NCI-H69 (cell line): ENCODE measurements at regions not wholly inside any gene's neighbourhood (a gene's known extent, or its start where the extent isn't known, plus 50 kb on each side); places are given as distances from the start of the nearest gene placed in this dataset.

Experiments used
- DNase-seq: peaks from one replicate; lab custom pipeline; 2025; lab: John Stamatoyannopoulos, UW

GRCh38 chr5:133688391-133688790 is 76.0 kb upstream of the FSTL4 start:
- no peak for DNase-seq

- peak; percentile 27 for DNase-seq
Observed at GRCh38 chr5:133687212-133688061, 75.1 kb upstream of the FSTL4 start.

DNA sequence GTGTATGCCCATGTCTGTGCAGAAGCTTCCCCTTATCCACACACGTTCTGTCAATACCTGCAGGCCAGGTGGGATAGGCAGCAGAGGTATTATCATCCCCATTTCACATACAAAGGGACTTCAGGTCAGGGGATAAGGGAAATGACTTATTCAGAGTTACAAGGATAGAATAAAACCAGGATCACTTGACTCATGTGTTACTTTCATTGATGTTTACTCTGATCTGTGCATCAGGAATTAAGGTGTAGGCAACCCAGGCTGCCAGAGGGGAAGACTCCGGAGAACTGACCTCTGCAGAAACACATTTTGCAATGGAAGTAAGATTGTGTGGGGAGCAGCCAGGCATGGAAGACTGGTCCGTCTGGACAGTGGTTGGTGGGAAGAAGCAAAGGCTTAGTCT is 74.2 kb upstream of the FSTL4 start:
- no peak for DNase-seq

DNA sequence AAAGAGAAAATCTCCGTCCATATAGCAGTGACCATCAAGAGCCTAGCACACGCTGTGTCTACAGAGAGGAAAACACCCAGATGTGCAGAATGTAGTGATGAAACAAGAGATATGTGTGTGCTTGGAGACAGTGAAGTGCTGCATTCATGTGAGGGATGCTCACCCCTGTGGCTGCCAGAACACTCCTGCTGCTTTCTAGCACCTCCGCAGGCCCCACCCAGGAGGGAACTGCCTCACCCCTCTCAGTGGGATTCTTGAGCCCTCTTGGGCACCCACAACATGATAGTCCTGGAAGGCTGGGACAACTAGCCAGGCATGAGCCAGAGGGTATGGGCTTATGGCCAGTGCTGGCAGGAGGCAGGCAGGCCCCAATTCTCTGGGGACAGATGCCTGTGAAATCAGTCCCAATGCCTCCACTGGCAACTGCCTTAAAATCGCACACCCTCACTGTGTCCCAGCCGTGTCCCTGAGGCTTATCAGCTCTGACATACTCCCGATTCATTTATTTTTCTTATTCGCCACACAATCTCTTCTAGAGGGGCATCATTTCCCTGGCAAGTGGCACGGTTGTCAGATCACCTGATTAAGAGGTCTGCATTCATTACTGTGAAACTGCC is 73.2 kb upstream of the FSTL4 start:
- peak; percentile 41 for DNase-seq

- no peak for DNase-seq
Observed at GRCh38 chr5:133683646-133684596, 71.6 kb upstream of the FSTL4 start.

DNA sequence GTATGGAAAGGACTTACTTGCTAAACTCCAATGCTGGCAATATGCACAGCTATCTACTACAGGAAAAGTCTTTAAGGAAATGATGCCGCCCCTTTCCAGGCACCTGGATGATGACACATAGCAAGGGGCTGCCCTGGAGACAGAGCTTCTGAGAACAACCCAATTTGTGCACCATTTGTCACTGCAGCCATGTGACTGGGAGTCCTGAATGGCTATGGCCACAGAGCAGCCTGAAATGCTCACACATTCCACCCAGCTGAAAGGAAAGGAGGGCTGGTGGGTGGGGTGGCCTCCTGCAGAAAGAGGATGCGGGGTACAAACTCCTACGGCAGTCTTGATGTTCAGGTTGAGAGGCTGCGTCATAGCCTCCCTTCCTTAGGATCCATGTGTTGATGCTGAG is 70.1 kb upstream of the FSTL4 start:
- no peak for DNase-seq

- DNase-seq: peak; percentile 35
Observed at GRCh38 chr5:133681896-133682295, 69.6 kb upstream of the FSTL4 start.

- DNase-seq: no peak
Observed at GRCh38 chr5:133680830-133681565, 68.7 kb upstream of the FSTL4 start.

- DNase-seq: peak; percentile 61
Observed at GRCh38 chr5:133679534-133679933, 67.2 kb upstream of the FSTL4 start.

DNA sequence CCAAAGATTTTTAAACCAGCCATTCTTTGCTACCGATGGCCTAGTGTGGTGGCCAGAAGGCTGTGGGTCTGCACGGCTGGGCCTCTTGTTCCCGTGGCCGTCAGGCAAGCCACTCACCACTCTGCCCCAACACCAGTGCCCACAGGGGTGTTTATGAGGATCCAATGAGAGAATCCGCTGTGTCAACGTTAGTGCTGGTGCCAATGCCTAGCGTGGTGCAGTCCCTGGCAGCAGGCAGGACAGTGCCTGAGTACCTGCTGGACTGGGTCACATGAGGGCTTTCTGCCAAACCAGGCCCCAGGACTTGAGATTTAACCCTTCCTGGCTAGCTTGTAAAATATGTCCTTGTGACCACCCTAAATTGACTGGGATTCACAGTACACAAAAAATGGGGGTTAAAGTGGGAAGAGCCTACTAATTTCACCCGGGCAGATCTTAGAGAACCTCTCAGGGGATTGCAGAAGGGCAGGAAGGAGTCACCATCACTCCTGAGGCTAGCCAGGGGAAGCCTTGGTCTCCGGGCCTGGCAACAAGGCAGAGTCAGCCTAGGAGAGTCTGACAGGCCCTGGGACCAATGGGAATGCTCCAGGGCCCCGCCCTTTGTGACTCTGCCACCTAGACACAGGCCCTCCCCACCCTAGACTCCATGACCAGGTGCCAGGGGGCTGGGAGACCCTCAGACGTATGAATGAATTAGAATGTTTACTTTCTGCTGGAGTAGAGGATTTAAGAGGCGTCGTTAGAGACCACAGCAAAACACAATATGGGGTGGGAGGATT is 63.2 kb upstream of the FSTL4 start:
- DNase-seq: peak; percentile 20

GRCh38 chr5:133670336-133670735 is 58.0 kb upstream of the FSTL4 start:
- no peak for DNase-seq

DNA sequence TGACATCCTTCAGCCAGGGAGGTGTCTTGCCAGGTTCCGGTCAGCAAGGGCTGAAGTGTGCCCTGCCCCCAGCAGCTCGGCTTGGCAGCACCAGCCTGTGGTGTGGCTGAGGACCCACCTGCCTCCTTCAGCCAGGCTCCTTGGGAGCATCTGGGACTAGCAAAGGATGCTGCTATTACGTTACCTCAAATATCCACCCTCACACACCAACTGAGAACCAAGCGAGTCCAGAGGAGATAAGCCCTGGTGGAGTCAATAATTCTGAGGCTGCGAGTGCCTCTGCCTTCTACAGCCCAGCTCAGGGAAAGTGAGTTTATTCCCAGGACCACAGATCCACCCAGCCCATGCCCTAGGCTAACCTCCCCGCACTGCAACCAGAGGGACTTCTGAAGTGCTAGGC is 57.1 kb upstream of the FSTL4 start:
- DNase-seq: no peak

DNA sequence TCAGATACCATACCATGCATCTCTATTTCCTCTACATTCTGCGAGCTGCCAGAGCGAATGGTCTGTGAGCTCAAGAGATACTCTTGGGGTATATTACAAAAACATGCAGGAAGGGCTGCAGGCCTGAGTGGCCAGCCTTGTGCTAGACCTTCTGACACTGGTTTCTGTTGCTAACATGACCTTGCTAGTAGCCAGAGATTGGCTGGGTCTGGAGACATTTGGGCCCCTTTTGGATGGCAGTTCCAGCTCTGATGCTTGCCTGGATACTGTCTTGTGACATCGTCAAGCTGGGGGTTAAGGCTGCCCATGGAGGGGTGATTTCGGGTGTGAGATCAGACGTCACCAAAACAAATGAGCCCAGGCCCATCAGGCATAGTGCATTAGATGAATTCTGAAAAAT is 56.1 kb upstream of the FSTL4 start:
- no peak for DNase-seq

- no peak for DNase-seq
Observed at GRCh38 chr5:133667217-133667616, 54.9 kb upstream of the FSTL4 start.

GRCh38 chr5:133665571-133665970 is 53.2 kb upstream of the FSTL4 start:
- no peak for DNase-seq

GRCh38 chr5:133664422-133664821 is 52.1 kb upstream of the FSTL4 start:
- peak; percentile 92 for DNase-seq

DNA sequence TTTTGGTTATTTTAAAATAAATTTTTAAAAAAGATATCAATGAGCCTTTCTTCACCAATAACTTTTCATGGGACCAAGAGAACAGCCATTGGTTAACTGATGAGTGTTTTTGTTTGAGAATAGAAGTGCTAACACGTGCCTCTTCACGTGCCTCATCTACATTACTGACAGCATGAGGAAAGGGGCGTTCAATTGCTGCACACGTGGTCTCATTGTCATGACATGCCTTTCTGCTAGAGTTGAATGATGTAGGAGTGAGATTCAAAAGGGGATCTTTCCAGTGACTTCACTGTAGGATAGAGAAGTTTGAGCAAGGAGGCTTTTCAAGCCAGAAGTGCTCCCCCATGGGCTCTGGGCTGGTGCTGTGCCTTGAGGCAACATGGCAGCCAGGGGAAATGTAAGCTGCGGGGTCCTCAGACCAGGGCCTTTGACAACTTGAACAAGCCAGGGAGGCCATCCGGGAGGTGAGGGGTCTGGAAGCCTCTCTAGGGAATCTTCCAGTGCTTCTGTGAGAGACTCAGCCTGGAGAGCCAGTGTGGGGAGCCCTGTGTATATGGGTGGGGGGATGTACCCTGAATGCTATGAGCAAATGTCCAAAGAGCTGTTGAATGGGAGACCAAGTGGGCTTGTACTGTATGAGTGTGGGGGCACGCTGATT is 51.2 kb upstream of the FSTL4 start:
- no peak for DNase-seq

GRCh38 chr5:133662578-133662977 is 50.2 kb upstream of the FSTL4 start:
- peak; percentile 63 for DNase-seq
